ENCODE measurements at regions not wholly inside any gene's neighbourhood (a gene's known extent, or its start where the extent isn't known, plus 50 kb on each side); places are given as distances from the start of the nearest gene placed in this dataset.

DNA sequence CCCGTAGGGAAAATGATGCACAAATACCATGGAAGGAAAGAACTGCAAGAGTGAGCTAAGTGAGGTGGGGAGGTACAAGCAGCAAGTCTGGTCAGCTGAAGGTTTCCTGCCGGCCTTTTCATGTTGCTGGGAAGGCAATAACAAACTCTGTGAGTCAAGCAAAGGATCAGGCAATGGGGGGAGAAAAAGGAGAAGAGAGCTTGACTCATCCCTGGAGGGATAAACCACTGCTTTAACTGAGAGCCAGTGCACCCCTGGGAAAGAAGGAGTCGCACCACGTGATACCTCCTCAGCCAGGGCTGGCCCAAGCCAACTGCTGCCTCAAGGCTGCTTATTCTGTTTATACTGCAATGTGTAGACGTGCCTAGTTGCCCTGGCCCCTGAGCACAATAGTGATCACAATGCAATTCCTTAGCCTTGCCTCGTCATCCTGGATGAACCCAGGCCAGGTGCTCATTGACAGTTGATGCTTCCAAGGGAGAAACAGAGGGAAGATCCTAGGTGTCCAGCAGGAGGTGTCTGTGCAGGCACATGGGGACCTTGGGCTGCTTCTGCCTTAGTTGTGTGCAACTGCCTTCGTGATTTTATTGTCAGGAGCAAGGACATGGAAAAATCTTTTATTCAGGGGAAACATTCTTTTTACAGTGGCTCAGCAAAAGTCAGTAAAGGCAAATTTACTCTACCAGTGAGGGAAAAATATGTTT, 203.0 kb upstream of the TUT7 start:
- no peak for ATAC-seq (ENCODE audit: low read depth)
- no peaks in the 10 kb centered on the region for H3K36me3 ChIP-seq (replicated peaks in 1 of 2; ENCODE audit: control extremely low read depth in 1 of 2, control insufficient read depth in 1 of 2, extremely low read depth in 1 of 2, insufficient read depth in 2 of 2, low read length in 1 of 2)
- no peak for TF ChIP-seq EZH2 (IDR thresholded peaks at IDR 0.05; ENCODE audit: borderline replicate concordance, insufficient read depth, low read depth, low read length, poor library complexity, severe bottlenecking)
- no peak for TF ChIP-seq CTCF (IDR thresholded peaks at IDR 0.05)

GRCh38 chr9:86555661-86556060, 201.5 kb upstream of the TUT7 start:
- H3K4me1 Mint-ChIP-seq = no peaks in the 10 kb centered on the region
- Histone ChIP-seq H3K4me3 (ENCODE audit: control extremely low read depth in 1 of 5, extremely low read depth in 1 of 5, insufficient read depth in 1 of 5, low read depth in 2 of 5, low read length in 4 of 5) (no peak overlapping the region), H3K4me2 (replicated peaks; ENCODE audit: low read depth, low read length, poor library complexity, severe bottlenecking) (no peak overlapping the region), H3K79me2 (ENCODE audit: control insufficient read depth, insufficient read depth, low read length) (no peaks in the 10 kb centered on the region), H3K36me3 (replicated peaks in 1 of 2; ENCODE audit: control extremely low read depth in 1 of 2, control insufficient read depth in 1 of 2, extremely low read depth in 1 of 2, insufficient read depth in 2 of 2, low read length in 1 of 2) (no peaks in the 10 kb centered on the region), H3K27ac (ENCODE audit: low read length in 2 of 2) (no peak overlapping the region), H2AFZ (ENCODE audit: insufficient read depth, low read depth, low read length, poor library complexity, severe bottlenecking) (no peak overlapping the region), H3K4me1 (ENCODE audit: control insufficient read depth in 2 of 2, insufficient read depth in 2 of 2, low read length in 2 of 2) (no peaks in the 10 kb centered on the region), H3K9me3 (ENCODE audit: control extremely low read depth in 1 of 3, control insufficient read depth in 2 of 3, insufficient read depth in 1 of 3, low read length in 2 of 3) (no peaks in the 10 kb centered on the region), H3K27me3 (replicated peaks in 1 of 4; ENCODE audit: control extremely low read depth in 1 of 4, control insufficient read depth in 3 of 4, insufficient read depth in 4 of 4, low read length in 3 of 4) (no peaks in the 10 kb centered on the region), H3K9ac (ENCODE audit: low read length) (no peak overlapping the region), H4K20me1 (ENCODE audit: control insufficient read depth, insufficient read depth, low read length, poor library complexity, severe bottlenecking) (no peaks in the 10 kb centered on the region)
- no peak for DNase-seq
- H3K27ac Mint-ChIP-seq = no peak overlapping the region
- WGBS (ENCODE audit: insufficient coverage) = no CpG with 5 or more reads among the region's 2 CpGs
- peaks cover 12% of the 10 kb centered on the region for H3K27me3 Mint-ChIP-seq
- H3K4me3 Mint-ChIP-seq = no peak overlapping the region
- no peak for ATAC-seq (ENCODE audit: low read depth)
- ChIA-PET POLR2A (no interaction called here), CTCF (no interaction called here)
- intact Hi-C loops (cut with micrococcal nuclease) = no loop called here
- peaks cover 2% of the 10 kb centered on the region for H3K9me3 Mint-ChIP-seq (ENCODE audit: insufficient read depth)
- TF ChIP-seq EZH2 (IDR thresholded peaks at IDR 0.05; ENCODE audit: borderline replicate concordance, insufficient read depth, low read depth, low read length, poor library complexity, severe bottlenecking) (no peak), CTCF (IDR thresholded peaks at IDR 0.05) (no peak)

More for the DNA sequence above, 203.0 kb upstream of the TUT7 start:
- no peak overlapping the region for H3K4me2 ChIP-seq (replicated peaks; ENCODE audit: low read depth, low read length, poor library complexity, severe bottlenecking)
- H3K9me3 ChIP-seq (ENCODE audit: control extremely low read depth in 1 of 3, control insufficient read depth in 2 of 3, insufficient read depth in 1 of 3, low read length in 2 of 3) = no peaks in the 10 kb centered on the region
- H2AFZ ChIP-seq (ENCODE audit: insufficient read depth, low read depth, low read length, poor library complexity, severe bottlenecking) = no peak overlapping the region
- H3K9me3 Mint-ChIP-seq (ENCODE audit: insufficient read depth) = no peaks in the 10 kb centered on the region
- no peaks in the 10 kb centered on the region for H4K20me1 ChIP-seq (ENCODE audit: control insufficient read depth, insufficient read depth, low read length, poor library complexity, severe bottlenecking)
- ChIA-PET CTCF (no interaction called here), POLR2A (no interaction called here)
- no peak overlapping the region for H3K4me3 Mint-ChIP-seq
- H3K4me3 ChIP-seq (ENCODE audit: control extremely low read depth in 1 of 5, extremely low read depth in 1 of 5, insufficient read depth in 1 of 5, low read depth in 2 of 5, low read length in 4 of 5) = no peak overlapping the region
- no peak for DNase-seq
- no peaks in the 10 kb centered on the region for H3K4me1 ChIP-seq (ENCODE audit: control insufficient read depth in 2 of 2, insufficient read depth in 2 of 2, low read length in 2 of 2)
- peaks cover 12% of the 10 kb centered on the region for H3K27me3 Mint-ChIP-seq
- intact Hi-C loops (cut with micrococcal nuclease) = no loop called here
- H3K4me1 Mint-ChIP-seq = no peaks in the 10 kb centered on the region
- no peak overlapping the region for H3K9ac ChIP-seq (ENCODE audit: low read length)
- H3K27me3 ChIP-seq (replicated peaks in 1 of 4; ENCODE audit: control extremely low read depth in 1 of 4, control insufficient read depth in 3 of 4, insufficient read depth in 4 of 4, low read length in 3 of 4) = no peaks in the 10 kb centered on the region
- no peak overlapping the region for H3K27ac Mint-ChIP-seq
- H3K79me2 ChIP-seq (ENCODE audit: control insufficient read depth, insufficient read depth, low read length) = no peaks in the 10 kb centered on the region
- H3K27ac ChIP-seq (ENCODE audit: low read length in 2 of 2) = no peak overlapping the region
- 91% methylated on average over 6 of the region's 7 CpGs for WGBS (ENCODE audit: insufficient coverage)
